Psoas muscle (tissue), 7 donors: ENCODE measurements at regions not wholly inside any gene's neighbourhood (a gene's known extent, or its start where the extent isn't known, plus 50 kb on each side); places are given as distances from the start of the nearest gene placed in this dataset.

Source experiments
- ATAC-seq, 4 donors: fragments of 200-7000 bp; cut with Tn5 transposase; one replicate each; pipeline ENCODE4 v1.9.1; 2020; ENCODE audit warnings: moderate library complexity in 3 of 4, mild to moderate bottlenecking in 2 of 4
- DNase-seq, 2 donors: peaks; one replicate each; pipeline ENCODE4 v3.0.0-alpha.2; 2020
- H3K27ac ChIP-seq: fragments of 200-600 bp; one replicate; pipeline ENCODE4 v1.8.0; 2022
- H3K27me3 ChIP-seq, 3 donors: fragments of 200-600 bp in 1 of 3; one replicate each; pipeline versions ENCODE4 v1.6.1 to v1.8.0; 2013 to 2022; ENCODE audit warnings: low read length in 2 of 3, mild to moderate bottlenecking in 2 of 3, moderate library complexity in 1 of 3; ENCODE audit not compliant: insufficient read depth in 3 of 3
- H3K36me3 ChIP-seq, 2 donors: fragments of 200-600 bp in 1 of 2; one replicate each; pipeline versions ENCODE4 v1.6.1 to v1.8.0; 2013 to 2022; ENCODE audit warnings: low read depth in 1 of 2, mild to moderate bottlenecking in 1 of 2, moderate library complexity in 1 of 2; ENCODE audit not compliant: insufficient read depth in 1 of 2
- H3K4me1 ChIP-seq: fragments of 200-600 bp; one replicate; pipeline ENCODE4 v1.8.0; 2022
- H3K4me3 ChIP-seq: fragments of 200-600 bp; one replicate; pipeline ENCODE4 v1.8.0; 2022; ENCODE audit warnings: mild to moderate bottlenecking
- H3K9me3 ChIP-seq: fragments of 200-600 bp; one replicate; pipeline ENCODE4 v1.8.0; 2022
- CTCF ChIP-seq: fragments of 200-600 bp; IDR thresholded peaks from one replicate; pipeline ENCODE4 v1.8.0; 2022; ENCODE audit warnings: antibody characterized with exemption
- WGBS, 3 donors: extraction: QIAGEN DNeasy Blood & Tissue Kit; methylation state at CpG; one replicate each; pipeline versions ENCODE4 v1.1.6 to v1.1.7; 2013; 5-methylcytosine and 5-hydroxymethylcytosine counted together
- intact Hi-C, 2 donors: fragments of 100-400 bp; cut with DNase I; formaldehyde crosslinking; loops; one replicate each; pipeline versions ENCODE4 v1.11.0 to v1.14.2; 2022
- donor health status: healthy with polysubstance abuse.
- donor health status: DM: no; HTN: no; CAD: no; lungs with moderate emphysema.
- donor health status: Bipolar disorder and iron deficiency.
- donor health status: healthy.
- donor health status: DM: yes; HTN: yes; CAD: no.
- donor health status: DM: no; HTN: no; CAD: no.
- donor health status: DM: yes; HTN: yes; CAD: no.

GRCh38 chr2:125216321-125216720 lies 1191.2 kb downstream of the CNTNAP5 start:
- intact Hi-C loops = no loop called here
- H3K27ac ChIP-seq = no peak overlapping the region
- H3K27me3 ChIP-seq = no peaks in the 10 kb centered on the region
- no peaks in the 10 kb centered on the region for H3K9me3 ChIP-seq
- no peak for TF ChIP-seq CTCF
- no peaks in the 10 kb centered on the region for H3K36me3 ChIP-seq
- H3K4me3 ChIP-seq = no peak overlapping the region
- ATAC-seq (no peak), DNase-seq (no peak)
- H3K4me1 ChIP-seq = no peaks in the 10 kb centered on the region

GRCh38 chr2:125224188-125224587 lies 1199.1 kb downstream of the CNTNAP5 start:
- no peak for DNase-seq
- H3K36me3 ChIP-seq = no peaks in the 10 kb centered on the region
- no peak overlapping the region for H3K27ac ChIP-seq
- no peaks in the 10 kb centered on the region for H3K4me1 ChIP-seq
- ATAC-seq = no peak
- no peaks in the 10 kb centered on the region for H3K9me3 ChIP-seq
- 86 to 87% (median 86%) methylated on average over 6 of the region's 6 CpGs for WGBS, 3 donors
- H3K27me3 ChIP-seq = no peaks in the 10 kb centered on the region
- TF ChIP-seq CTCF = no peak
- no peak overlapping the region for H3K4me3 ChIP-seq
- intact Hi-C loops = no loop called here

- 83 to 92% (median 85%) methylated on average over 3 of the region's 3 CpGs for WGBS, 3 donors
- intact Hi-C loops = no loop called here
- no peaks in the 10 kb centered on the region for H3K9me3 ChIP-seq
- no peaks in the 10 kb centered on the region for H3K4me1 ChIP-seq
- no peak for TF ChIP-seq CTCF
- no peaks in the 10 kb centered on the region for H3K27me3 ChIP-seq
- no peak overlapping the region for H3K4me3 ChIP-seq
- no peak for DNase-seq
- no peak for ATAC-seq
- no peaks in the 10 kb centered on the region for H3K36me3 ChIP-seq
- H3K27ac ChIP-seq = no peak overlapping the region
Measured at GRCh38 chr2:125224830-125225229, 1199.7 kb downstream of the CNTNAP5 start.

GRCh38 chr2:125227843-125228392 lies 1202.8 kb downstream of the CNTNAP5 start:
- no peaks in the 10 kb centered on the region for H3K9me3 ChIP-seq
- no peak for TF ChIP-seq CTCF
- H3K4me1 ChIP-seq = no peaks in the 10 kb centered on the region
- H3K36me3 ChIP-seq = no peaks in the 10 kb centered on the region
- no peak overlapping the region for H3K27ac ChIP-seq
- WGBS, 3 donors = 78 to 85% (median 79%) methylated on average over 2 of the region's 2 CpGs
- intact Hi-C loops = no loop called here
- no peaks in the 10 kb centered on the region for H3K27me3 ChIP-seq
- no peak overlapping the region for H3K4me3 ChIP-seq
- ATAC-seq (no peak), DNase-seq (no peak)

GRCh38 chr2:125240870-125241269 lies 1215.8 kb downstream of the CNTNAP5 start:
- 88 to 93% (median 92%) methylated on average over 6 of the region's 6 CpGs for WGBS, 3 donors
- Histone ChIP-seq H3K4me1 (no peaks in the 10 kb centered on the region), H3K4me3 (no peak overlapping the region), H3K36me3 (no peaks in the 10 kb centered on the region), H3K27ac (no peak overlapping the region), H3K27me3 (no peaks in the 10 kb centered on the region), H3K9me3 (no peaks in the 10 kb centered on the region)
- intact Hi-C loops = no loop called here
- DNase-seq (no peak), ATAC-seq (no peak)
- TF ChIP-seq CTCF = no peak
